ENCODE measurements at regions not wholly inside any gene's neighbourhood (a gene's known extent, or its start where the extent isn't known, plus 50 kb on each side); places are given as distances from the start of the nearest gene placed in this dataset.

GRCh38 chr2:866887-867286 is 83.8 kb upstream of the SNTG2 start:
- no peak overlapping the region for H2BK5ac ChIP-seq (ENCODE audit: low read depth, low read length)
- WGBS, 2 experiments (ENCODE audit: extremely low coverage in 1 of 2, insufficient coverage in 1 of 2, insufficient read length in 1 of 2, insufficient replicate concordance in 2 of 2, low coverage in 1 of 2, low lambda C conversion rate in 2 of 2, missing lambda C conversion rate in 1 of 2): 94% methylated on average over 6 of the region's 6 CpGs; no CpG with 5 or more reads in 1 of the 2 experiments
- TF ChIP-seq CEBPB (IDR thresholded peaks at IDR 0.05; ENCODE audit: low read depth, low read length): no peak
- no peak for TF ChIP-seq RXRA (IDR thresholded peaks at IDR 0.05; ENCODE audit: insufficient read depth, low read depth, low read length)
- no peak for TF ChIP-seq RNF2 (IDR thresholded peaks at IDR 0.05; ENCODE audit: borderline replicate concordance, low read depth, low read length, missing control alignments, poor library complexity, severe bottlenecking)
- no peak for TF ChIP-seq POLR2AphosphoS5 (IDR thresholded peaks at IDR 0.05; ENCODE audit: low read depth, low read length)
- TF ChIP-seq NRF1 (IDR thresholded peaks at IDR 0.05; ENCODE audit: low read depth, low read length): no peak
- TF ChIP-seq SIX5 (IDR thresholded peaks at IDR 0.05; ENCODE audit: low read depth, low read length): no peak
- no peak for TF ChIP-seq RFX5 (IDR thresholded peaks at IDR 0.05; ENCODE audit: borderline replicate concordance, low read depth, low read length)
- TF ChIP-seq CBX8 (IDR thresholded peaks at IDR 0.05; ENCODE audit: borderline replicate concordance, low read depth, low read length): no peak
- TF ChIP-seq GABPA (IDR thresholded peaks at IDR 0.05; ENCODE audit: borderline replicate concordance, insufficient read depth, low read length): no peak
- no peak for TF ChIP-seq BCL11A (IDR thresholded peaks at IDR 0.05; ENCODE audit: low read depth in 2 of 2, low read length in 2 of 2)
- TF ChIP-seq KDM4A (IDR thresholded peaks at IDR 0.05; ENCODE audit: low read depth, low read length, severe bottlenecking): no peak
- no peak for TF ChIP-seq CREB1 (IDR thresholded peaks at IDR 0.05)
- no peak for TF ChIP-seq ZNF274 (IDR thresholded peaks at IDR 0.05; ENCODE audit: borderline replicate concordance, extremely low read depth, low read length)
- TF ChIP-seq SP4 (IDR thresholded peaks at IDR 0.05; ENCODE audit: low read length): no peak
- no peak for TF ChIP-seq CBX5 (IDR thresholded peaks at IDR 0.05; ENCODE audit: low read depth, low read length)
- TF ChIP-seq SRF (IDR thresholded peaks at IDR 0.05; ENCODE audit: low read depth, low read length): no peak

More at GRCh38 chr2:866887-867286, 83.8 kb upstream of the SNTG2 start:
- Histone ChIP-seq H3K27me3 (replicated peaks in 1 of 4; ENCODE audit: control insufficient read depth in 3 of 4, extremely low read depth in 1 of 4, insufficient read depth in 3 of 4, low read length in 3 of 4) (peaks cover 0 to 5% (median 0%) of the 10 kb centered on the region in 4 experiments; a peak in 1 of 7 replicates), H3K9ac (replicated peaks in 1 of 4; ENCODE audit: extremely low read depth in 1 of 4, low read depth in 3 of 4, low read length in 3 of 4) (no peak overlapping the region), H3K79me2 (ENCODE audit: control insufficient read depth in 1 of 2, insufficient read depth in 2 of 2, low read length in 2 of 2) (no peaks in the 10 kb centered on the region), H3K23me2 (ENCODE audit: low read depth, low read length) (no peaks in the 10 kb centered on the region), H3K56ac (replicated peaks; ENCODE audit: insufficient read length, low read depth, low read length) (no peak overlapping the region), H3K23ac (ENCODE audit: insufficient read length) (no peak overlapping the region), H3K14ac (ENCODE audit: insufficient read length) (no peak overlapping the region), H4K20me1 (replicated peaks in 1 of 2; ENCODE audit: control insufficient read depth in 1 of 2, insufficient read depth in 2 of 2, low read length in 2 of 2) (peaks cover 0 to 2% of the 10 kb centered on the region in 2 experiments), H2AK5ac (ENCODE audit: low read depth, low read length) (no peak overlapping the region), H3K36me3 (ENCODE audit: control insufficient read depth in 2 of 4, insufficient read depth in 4 of 4, low read length in 3 of 4) (no peaks in the 10 kb centered on the region), H4K5ac (ENCODE audit: insufficient read length, low read depth, low read length) (no peak overlapping the region), H2BK12ac (ENCODE audit: low read depth, low read length) (no peak overlapping the region), H2BK15ac (ENCODE audit: low read length) (no peak overlapping the region), H2BK120ac (replicated peaks; ENCODE audit: low read depth, low read length) (no peak overlapping the region), H3K4me2 (ENCODE audit: insufficient read depth in 1 of 2, low read depth in 2 of 2, low read length in 2 of 2) (no peak overlapping the region), H2AFZ (ENCODE audit: low read length) (no peak overlapping the region), H3K4ac (replicated peaks; ENCODE audit: insufficient read length, low read depth, low read length) (no peak overlapping the region), H3K27ac (ENCODE audit: low read depth, low read length) (no peak overlapping the region), H3K4me1 (replicated peaks in 1 of 4; ENCODE audit: control insufficient read depth in 3 of 4, insufficient read depth in 4 of 4, low read length in 3 of 4) (peaks cover 0 to 9% (median 3%) of the 10 kb centered on the region in 4 experiments; a peak in 5 of 7 replicates), H3K18ac (ENCODE audit: extremely low read depth, low read length) (no peak overlapping the region), H3K79me1 (ENCODE audit: low read depth, low read length) (no peaks in the 10 kb centered on the region), H4K91ac (replicated peaks; ENCODE audit: insufficient read length, low read length) (no peak overlapping the region), H3K9me3 (ENCODE audit: insufficient read depth in 2 of 2, low read depth in 1 of 2, low read length in 1 of 2) (no peaks in the 10 kb centered on the region), H3K4me3 (ENCODE audit: extremely low read depth in 1 of 4, insufficient read depth in 2 of 4, low read depth in 3 of 4, low read length in 4 of 4) (no peak overlapping the region), H2BK20ac (ENCODE audit: low read length) (no peak overlapping the region), H4K8ac (ENCODE audit: extremely low read depth, insufficient read depth, low read length) (no peak overlapping the region)
- DNase-seq (ENCODE audit: low read depth in 1 of 2, low spot score in 2 of 2): no peak
- FAIRE-seq: no peak
- CTCF ChIA-PET (ENCODE audit: partially characterized antibody): interaction anchor here (0.6 kb wide), 1 partner anchor 228 kb away, joined by 4 read pairs; no protein-coding TSS in a partner anchor
- POLR2A ChIA-PET (ENCODE audit: partially characterized antibody): no interaction called here
